Activated T-helper 1 cell treated with anti-CD3 and anti-CD28 coated beads, Interleukin-12 subunit alpha, Interleukin-12 subunit beta, Interleukin-2, Interleukin-4 antibody, amounts not matched to agents 30 ng/mL and 10 ng/mL and 1 ng/mL, durations not matched to agents 14 hours and 24 hours and 36 hours (primary cell): ENCODE measurements at regions not wholly inside any gene's neighbourhood (a gene's known extent, or its start where the extent isn't known, plus 50 kb on each side); places are given as distances from the start of the nearest gene placed in this dataset.

Source experiments
- DNase-seq: peaks from one replicate; pipeline ENCODE4 v3.0.0; 2021; ENCODE audit warnings: low spot score
- H3K27ac Mint-ChIP-seq: one replicate; pipeline ENCODE4 v1.8.0; 2021; ENCODE audit warnings: mild to moderate bottlenecking, mixed read lengths
- H3K27me3 Mint-ChIP-seq: one replicate; pipeline ENCODE4 v1.8.0; 2022; ENCODE audit warnings: mild to moderate bottlenecking, moderate library complexity, mixed read lengths; ENCODE audit not compliant: insufficient read depth
- H3K36me3 Mint-ChIP-seq: one replicate; pipeline ENCODE4 v1.8.0; 2021; ENCODE audit warnings: low read depth, mixed read lengths
- H3K4me1 Mint-ChIP-seq: one replicate; pipeline ENCODE4 v1.8.0; 2021; ENCODE audit warnings: low read depth, mixed read lengths
- H3K4me3 Mint-ChIP-seq: one replicate; pipeline ENCODE4 v1.8.0; 2021; ENCODE audit warnings: mild to moderate bottlenecking, moderate library complexity, mixed read lengths
- H3K9me3 Mint-ChIP-seq: one replicate; pipeline ENCODE4 v1.8.0; 2021; ENCODE audit warnings: mixed read lengths
- intact Hi-C: fragments of 100-400 bp; cut with micrococcal nuclease; formaldehyde crosslinking; loops from one replicate; pipeline ENCODE4 v1.15.1; 2024

DNA sequence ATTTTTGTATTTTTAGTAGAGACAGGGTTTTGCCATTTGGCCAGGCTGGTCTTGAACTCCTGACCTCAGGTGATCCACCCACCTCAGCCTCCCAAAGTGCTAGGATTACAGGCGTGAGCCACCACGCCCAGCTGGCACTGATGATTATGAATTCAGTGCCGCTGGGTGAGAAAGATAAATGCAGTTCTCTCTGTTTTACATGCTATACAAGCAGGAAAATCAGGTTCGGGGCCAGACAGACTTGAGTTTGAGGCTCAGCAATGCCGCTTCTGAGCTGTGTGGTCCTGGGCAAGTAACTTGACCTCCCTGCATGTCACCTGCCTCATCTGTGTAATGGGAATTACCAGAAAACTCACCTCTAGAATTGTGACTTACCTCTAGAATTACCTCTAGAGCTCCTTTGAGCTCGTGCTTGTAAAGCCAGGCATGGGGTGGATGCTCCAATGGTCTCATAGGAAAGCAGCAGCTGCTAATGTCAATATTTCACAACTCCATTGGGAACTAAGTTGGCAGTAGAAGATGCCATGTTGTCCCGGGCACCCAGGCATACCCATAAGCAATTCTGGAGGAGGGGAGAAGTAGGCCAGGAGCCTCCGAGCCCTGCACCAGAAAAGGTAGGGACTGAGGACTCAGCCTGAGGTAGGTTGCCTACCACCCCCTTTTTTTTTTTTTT lies 119.8 kb upstream of the SLC25A33 start:
- Mint-ChIP-seq H3K36me3 (no peaks in the 10 kb centered on the region), H3K4me1 (peaks cover 39% of the 10 kb centered on the region), H3K4me3 (no peak overlapping the region), H3K27me3 (peaks cover 34% of the 10 kb centered on the region), H3K27ac (no peak overlapping the region), H3K9me3 (no peaks in the 10 kb centered on the region)
- DNase-seq, result no peak
- intact Hi-C loops, result loop anchor here (10.0 kb wide), 1 partner anchor 515 kb away; no protein-coding TSS in a partner anchor

DNA sequence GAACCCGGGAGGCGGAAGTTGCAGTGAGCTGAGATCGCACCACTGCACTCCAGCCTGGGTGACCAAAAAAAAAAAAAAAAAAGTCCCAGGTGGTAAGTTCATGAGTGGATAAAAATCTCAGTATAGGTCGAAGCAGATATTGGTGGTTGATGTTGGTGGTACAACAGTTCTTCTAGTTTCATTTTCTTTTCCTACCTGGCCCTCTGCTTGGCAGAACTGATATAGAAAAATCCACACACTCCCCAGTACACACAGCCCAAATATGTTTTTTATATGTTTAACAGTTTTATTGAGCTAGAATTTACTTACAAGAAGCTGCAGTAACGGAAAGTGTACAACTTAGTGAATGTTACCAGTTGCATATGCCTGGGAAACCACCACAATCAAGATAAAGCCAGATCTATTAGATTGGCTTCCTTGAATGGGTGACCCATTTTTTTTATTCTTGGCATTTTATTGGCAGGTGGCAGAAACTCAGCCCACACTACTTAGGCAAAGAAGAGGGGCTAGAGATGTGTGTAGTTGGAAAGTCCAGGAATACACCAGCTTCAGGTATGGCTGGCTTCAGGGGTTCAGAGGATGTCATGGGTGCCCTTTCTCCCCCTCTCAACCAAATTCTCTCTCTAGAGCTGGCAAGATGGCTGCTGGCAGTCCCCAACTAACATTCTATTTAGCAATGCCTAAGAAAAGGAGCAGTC lies 118.3 kb upstream of the SLC25A33 start:
- Mint-ChIP-seq H3K4me3 (peak overlapping the region; percentile 2), H3K27ac (no peak overlapping the region), H3K36me3 (no peaks in the 10 kb centered on the region), H3K4me1 (peaks cover 51% of the 10 kb centered on the region), H3K27me3 (peaks cover 37% of the 10 kb centered on the region), H3K9me3 (no peaks in the 10 kb centered on the region)
- DNase-seq, result no peak
- intact Hi-C loops, result loop anchor here (10.0 kb wide), 1 partner anchor 516 kb away; no protein-coding TSS in a partner anchor

DNA sequence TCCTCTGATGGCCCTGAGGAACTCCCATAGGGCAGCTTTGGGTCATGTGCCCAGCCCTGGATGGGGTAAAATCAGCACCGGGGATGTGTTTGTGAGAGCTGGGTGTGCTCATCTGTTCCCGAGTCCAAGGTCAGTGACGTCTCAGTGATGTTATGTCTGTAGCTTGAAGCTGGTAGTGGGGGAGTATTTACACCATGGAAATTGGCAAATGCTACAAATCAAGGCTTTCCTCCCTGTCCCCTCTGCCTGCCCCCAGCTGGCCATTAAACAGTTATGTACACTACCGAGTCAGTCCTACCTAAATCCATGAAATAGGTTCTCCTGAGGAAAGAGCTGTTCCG lies 117.8 kb upstream of the SLC25A33 start:
- Mint-ChIP-seq H3K9me3 (no peaks in the 10 kb centered on the region), H3K4me3 (no peak overlapping the region), H3K27me3 (peaks cover 34% of the 10 kb centered on the region), H3K4me1 (peaks cover 53% of the 10 kb centered on the region), H3K36me3 (no peaks in the 10 kb centered on the region), H3K27ac (no peak overlapping the region)
- intact Hi-C loops, result loop anchor here (10.0 kb wide), 1 partner anchor 517 kb away; no protein-coding TSS in a partner anchor
- no peak for DNase-seq

DNA sequence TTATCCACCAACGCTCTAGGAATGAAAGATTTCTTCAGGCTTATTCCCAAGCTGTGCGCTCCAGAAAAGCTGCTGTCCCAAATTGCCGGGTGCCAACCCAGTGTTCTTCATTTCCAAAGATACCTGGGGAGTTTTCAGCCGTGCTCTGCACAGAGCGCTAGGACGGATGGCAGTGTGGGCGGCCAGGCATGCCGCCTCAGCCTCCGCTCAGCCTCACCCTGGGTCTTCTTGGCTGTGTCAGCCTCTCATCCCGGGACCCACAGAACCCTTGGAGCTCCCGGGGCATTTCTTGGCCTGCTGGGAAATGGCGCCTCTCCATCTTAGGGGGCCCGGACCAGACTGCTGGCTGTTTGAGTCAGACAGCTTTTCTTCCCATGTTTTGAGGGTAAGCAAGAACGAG lies 116.9 kb upstream of the SLC25A33 start:
- no peak overlapping the region for H3K4me3 Mint-ChIP-seq
- H3K27ac Mint-ChIP-seq, result no peak overlapping the region
- DNase-seq, result no peak
- H3K9me3 Mint-ChIP-seq, result no peaks in the 10 kb centered on the region
- no peaks in the 10 kb centered on the region for H3K36me3 Mint-ChIP-seq
- H3K27me3 Mint-ChIP-seq, result peaks cover 34% of the 10 kb centered on the region
- H3K4me1 Mint-ChIP-seq, result peaks cover 50% of the 10 kb centered on the region
- intact Hi-C loops, result loop anchor here (10.0 kb wide), 1 partner anchor 518 kb away; no protein-coding TSS in a partner anchor

DNA sequence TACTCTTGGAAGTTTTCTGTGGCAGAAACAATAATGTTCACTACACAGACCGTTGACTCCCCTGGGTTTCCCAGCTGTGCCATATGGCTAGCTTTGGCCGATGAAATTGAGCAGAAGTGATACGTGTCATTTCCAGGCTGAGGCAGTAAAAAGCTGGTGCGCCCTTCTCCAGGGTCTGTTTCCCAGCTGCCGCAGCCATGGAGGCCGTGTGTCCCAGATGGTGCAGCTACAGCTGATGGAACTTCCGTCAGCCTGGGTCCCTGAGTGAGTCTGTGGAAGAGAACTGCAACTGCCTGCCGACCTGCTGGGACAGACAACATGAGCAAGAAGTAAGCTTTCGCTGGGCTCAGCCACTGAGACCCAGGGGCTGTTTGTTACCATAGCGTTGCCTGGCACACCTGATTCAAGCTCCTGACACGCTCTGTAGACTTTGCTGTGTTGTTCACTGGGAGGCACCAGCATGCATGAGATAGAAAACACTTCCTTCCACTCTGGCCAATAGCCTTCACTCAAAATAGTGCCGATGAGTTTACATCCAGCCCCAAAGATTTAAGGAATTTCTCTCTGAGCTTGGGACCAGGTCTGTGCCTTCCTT lies 116.3 kb upstream of the SLC25A33 start:
- intact Hi-C loops, result loop anchor here (10.0 kb wide), 1 partner anchor 518 kb away; no protein-coding TSS in a partner anchor
- no peak overlapping the region for H3K27ac Mint-ChIP-seq

DNA sequence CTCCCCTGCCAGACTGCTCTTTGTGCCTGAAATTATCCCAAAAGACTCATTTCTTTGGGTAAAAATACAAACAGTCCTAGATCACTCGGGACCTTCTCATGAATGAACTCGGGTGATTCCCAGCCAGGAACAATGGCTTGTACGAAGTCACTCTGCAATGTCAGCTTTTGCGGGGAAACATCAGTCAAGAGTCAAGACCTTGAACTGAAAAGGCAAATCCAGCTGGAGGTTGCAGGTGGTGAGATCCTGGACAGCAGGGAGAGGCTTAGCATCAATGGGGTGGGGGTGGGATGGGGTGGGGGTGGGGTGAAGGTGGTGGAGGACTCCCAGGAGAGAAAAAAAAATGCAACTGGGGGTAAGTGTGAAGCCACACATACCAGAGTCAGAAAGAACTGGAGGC lies 115.0 kb upstream of the SLC25A33 start:
- Mint-ChIP-seq H3K9me3 (no peaks in the 10 kb centered on the region), H3K4me3 (no peak overlapping the region), H3K27ac (no peak overlapping the region), H3K4me1 (peaks cover 54% of the 10 kb centered on the region), H3K36me3 (no peaks in the 10 kb centered on the region), H3K27me3 (peaks cover 27% of the 10 kb centered on the region)
- intact Hi-C loops, result loop anchor here (10.0 kb wide), 1 partner anchor 519 kb away; no protein-coding TSS in a partner anchor
- no peak for DNase-seq

More for the DNA sequence above, 116.3 kb upstream of the SLC25A33 start:
- Mint-ChIP-seq H3K4me1 (peaks cover 46% of the 10 kb centered on the region), H3K9me3 (no peaks in the 10 kb centered on the region), H3K27me3 (peaks cover 32% of the 10 kb centered on the region), H3K36me3 (no peaks in the 10 kb centered on the region), H3K4me3 (no peak overlapping the region)
- no peak for DNase-seq

DNA sequence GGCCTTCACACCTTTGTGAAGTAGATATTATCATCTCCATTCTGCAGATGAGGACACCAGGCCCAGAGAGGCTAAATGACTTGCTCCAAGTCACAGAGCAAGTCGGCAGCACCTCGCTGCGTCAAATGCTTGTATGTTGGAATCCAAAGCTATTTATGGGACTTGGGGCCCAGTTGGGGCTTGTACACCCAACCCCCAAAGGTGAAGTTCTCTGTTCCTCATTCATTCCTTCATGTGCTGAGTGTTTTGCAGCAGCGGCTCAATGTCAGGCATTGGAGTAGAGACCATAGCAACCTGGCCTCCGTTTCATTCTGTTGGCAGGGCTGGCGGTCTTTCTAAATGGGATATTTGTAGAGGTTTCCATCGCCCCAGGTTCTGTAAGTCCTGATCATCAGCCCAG lies 113.4 kb upstream of the SLC25A33 start:
- DNase-seq, result peak; percentile 11
- H3K27ac Mint-ChIP-seq, result no peak overlapping the region
- H3K9me3 Mint-ChIP-seq, result no peaks in the 10 kb centered on the region
- intact Hi-C loops, result loop anchor here (1.0 to 10.0 kb wide), 3 partner anchors 13 to 521 kb away; partner anchors contain the start of gene CLSTN1
- peak overlapping the region; percentile 56 for H3K4me3 Mint-ChIP-seq
- H3K4me1 Mint-ChIP-seq, result peaks cover 54% of the 10 kb centered on the region
- no peaks in the 10 kb centered on the region for H3K36me3 Mint-ChIP-seq
- peaks cover 27% of the 10 kb centered on the region for H3K27me3 Mint-ChIP-seq

DNA sequence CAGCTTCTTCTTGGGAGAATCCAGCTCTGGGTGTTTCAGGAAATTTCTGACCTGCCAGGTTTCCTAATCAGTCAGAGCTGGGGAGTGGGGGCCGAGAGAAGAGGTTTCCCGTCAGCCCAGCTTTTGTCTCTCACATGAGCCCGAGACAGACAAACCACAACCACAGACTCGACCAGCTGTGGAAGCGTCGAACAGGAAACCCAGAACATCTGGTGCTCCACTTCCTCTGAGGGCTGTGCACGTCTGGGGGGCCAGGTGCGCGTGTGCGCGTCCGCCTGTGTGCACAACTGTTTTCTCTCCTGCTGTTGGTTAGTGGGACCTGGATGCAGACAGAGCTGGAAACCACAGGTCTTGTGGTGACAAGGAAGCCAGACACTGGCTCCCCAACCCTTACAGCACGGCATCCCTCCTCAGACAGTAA lies 113.0 kb upstream of the SLC25A33 start:
- Mint-ChIP-seq H3K27me3 (peaks cover 26% of the 10 kb centered on the region), H3K4me3 (peak overlapping the region; percentile 56), H3K27ac (peak overlapping the region; percentile 35), H3K36me3 (no peaks in the 10 kb centered on the region), H3K9me3 (no peaks in the 10 kb centered on the region), H3K4me1 (peaks cover 50% of the 10 kb centered on the region)
- peak; percentile 76 for DNase-seq
- intact Hi-C loops, result loop anchor here (1.0 to 10.0 kb wide), 3 partner anchors 13 to 522 kb away; partner anchors contain the start of gene CLSTN1

DNA sequence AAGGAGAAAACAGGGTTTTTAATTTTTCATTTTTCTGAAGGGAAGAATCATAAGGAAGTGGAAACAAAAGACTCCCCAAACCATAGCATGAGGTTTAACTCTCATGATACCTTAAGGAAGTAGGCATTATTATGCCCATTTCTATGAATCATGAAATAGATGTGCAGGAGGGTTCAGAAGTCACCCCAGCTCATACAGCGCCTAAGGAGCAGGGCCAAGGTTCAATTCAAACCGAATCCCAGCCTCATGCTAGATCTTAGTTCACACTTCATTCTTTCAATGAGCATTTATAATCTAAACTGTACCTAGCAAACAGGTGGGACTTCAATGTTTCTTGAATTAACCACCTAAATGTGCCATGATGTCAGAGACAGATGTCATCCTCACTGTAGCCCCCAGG lies 111.9 kb upstream of the SLC25A33 start:
- no peak overlapping the region for H3K27ac Mint-ChIP-seq
- H3K27me3 Mint-ChIP-seq, result peaks cover 21% of the 10 kb centered on the region
- no peak for DNase-seq
- H3K4me1 Mint-ChIP-seq, result peaks cover 46% of the 10 kb centered on the region
- intact Hi-C loops, result loop anchor here (5.0 to 10.0 kb wide), 2 partner anchors 395 to 523 kb away; partner anchors contain the start of gene CLSTN1
- no peak overlapping the region for H3K4me3 Mint-ChIP-seq
- H3K9me3 Mint-ChIP-seq, result no peaks in the 10 kb centered on the region
- H3K36me3 Mint-ChIP-seq, result no peaks in the 10 kb centered on the region

DNA sequence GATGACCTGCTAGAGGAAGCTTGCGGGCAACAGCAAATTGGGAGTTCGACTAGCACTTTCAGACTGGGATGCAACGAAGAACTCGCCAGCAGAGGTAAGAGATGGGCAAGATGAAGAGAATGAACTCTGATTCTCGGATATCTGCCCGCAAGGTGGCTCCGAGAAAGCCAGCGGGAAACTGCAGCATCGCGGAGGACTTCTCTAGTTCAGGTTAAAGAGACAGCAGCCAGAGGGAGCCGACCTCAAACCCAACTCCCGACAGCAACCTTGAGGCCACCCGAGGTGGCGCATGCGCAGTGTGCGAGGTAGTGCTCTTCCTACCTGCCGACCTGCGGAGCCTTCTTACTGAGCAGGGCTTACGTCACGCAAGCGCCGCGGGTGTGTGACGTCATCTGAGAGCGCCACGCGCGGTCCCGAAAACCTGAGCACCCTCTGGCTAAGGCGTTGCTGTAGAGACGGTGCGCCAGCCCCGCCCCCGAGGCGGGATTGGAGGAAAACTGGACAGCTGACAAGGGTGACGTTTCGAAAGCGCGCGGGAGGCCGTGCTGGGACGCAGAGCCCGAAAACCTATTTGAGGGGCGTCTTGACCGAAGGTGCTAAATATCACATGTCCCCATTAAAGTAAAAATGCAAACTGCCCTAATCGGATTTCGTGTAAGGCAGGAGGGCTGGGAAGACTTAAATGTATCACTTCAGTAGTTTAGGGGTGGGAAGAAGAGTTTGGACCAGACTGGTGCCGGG lies 110.5 kb upstream of the SLC25A33 start:
- intact Hi-C loops, result loop anchor here (1.0 to 10.0 kb wide), 7 partner anchors 111 to 524 kb away; partner anchors contain the start of genes CLSTN1, H6PD, SLC25A33 and SPSB1
- no peaks in the 10 kb centered on the region for H3K9me3 Mint-ChIP-seq
- H3K4me3 Mint-ChIP-seq, result peak overlapping the region; percentile 89
- H3K36me3 Mint-ChIP-seq, result no peaks in the 10 kb centered on the region
- peak overlapping the region; percentile 94 for H3K27ac Mint-ChIP-seq
- H3K4me1 Mint-ChIP-seq, result peaks cover 46% of the 10 kb centered on the region
- peaks cover 11% of the 10 kb centered on the region for H3K27me3 Mint-ChIP-seq
- DNase-seq, result peak; percentile 100

DNA sequence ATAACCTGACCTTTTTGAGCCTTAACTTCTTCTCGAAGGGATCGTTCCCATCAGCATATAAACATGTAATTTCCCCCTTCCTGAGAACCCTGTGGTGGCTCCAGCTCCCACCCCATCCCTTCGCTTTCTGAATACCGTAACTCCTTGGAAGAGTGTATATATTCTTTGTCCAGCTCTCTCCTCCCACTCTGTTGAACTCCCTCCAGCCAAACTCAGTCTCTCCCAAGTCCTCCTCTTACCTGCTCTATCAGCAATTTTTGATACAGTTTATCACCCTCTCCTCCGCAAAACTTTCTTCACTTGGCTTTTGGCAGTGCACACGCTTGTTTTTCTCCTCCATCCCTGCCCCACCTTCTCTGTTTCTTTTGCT lies 109.9 kb upstream of the SLC25A33 start:
- H3K4me1 Mint-ChIP-seq, result peaks cover 46% of the 10 kb centered on the region
- DNase-seq, result no peak
- no peaks in the 10 kb centered on the region for H3K9me3 Mint-ChIP-seq
- peak overlapping the region; percentile 89 for H3K4me3 Mint-ChIP-seq
- H3K27me3 Mint-ChIP-seq, result peaks cover 10% of the 10 kb centered on the region
- intact Hi-C loops, result loop anchor here (1.0 to 10.0 kb wide), 6 partner anchors 110 to 525 kb away; partner anchors contain the start of genes CLSTN1, H6PD, SLC25A33 and TMEM201
- H3K27ac Mint-ChIP-seq, result peak overlapping the region; percentile 94
- no peaks in the 10 kb centered on the region for H3K36me3 Mint-ChIP-seq
